Liver (tissue), 3 donors: ENCODE measurements at regions not wholly inside any gene's neighbourhood (a gene's known extent, or its start where the extent isn't known, plus 50 kb on each side); places are given as distances from the start of the nearest gene placed in this dataset.

Experiments used
- FOXA2 ChIP-seq: IDR thresholded peaks from 2 replicates; pipeline ENCODE4 v1.6.1; 2016; ENCODE audit warnings: antibody characterized with exemption
- GABPA ChIP-seq, 2 donors: IDR thresholded peaks in 1 of 2; conservative IDR thresholded peaks in 1 of 2; 2 replicates each; pipeline ENCODE4 v1.6.1; 2016; ENCODE audit warnings: antibody characterized with exemption in 2 of 2, mild to moderate bottlenecking in 1 of 2, moderate library complexity in 1 of 2
- RXRA ChIP-seq, 2 donors: IDR thresholded peaks; 2 replicates each; pipeline ENCODE4 v1.6.1; 2017 to 2018; ENCODE audit warnings: antibody characterized with exemption in 2 of 2, mild to moderate bottlenecking in 1 of 2
- SP1 ChIP-seq: IDR thresholded peaks from 2 replicates; pipeline ENCODE4 v1.6.1; 2018; ENCODE audit warnings: antibody characterized with exemption, mild to moderate bottlenecking
- TF ChIP-seq, protein P1 (sequence below): fragments of 150-350 bp; IDR thresholded peaks from 2 replicates; pipeline ENCODE4 v1.5.1; 2017; ENCODE audit warnings: improper control_type of control experiment, low read depth, low read length; ENCODE audit not compliant: missing input control
- TF ChIP-seq, protein P2 (sequence below): IDR thresholded peaks from 2 replicates; pipeline ENCODE4 v1.6.1; 2016; ENCODE audit warnings: antibody characterized with exemption, mild to moderate bottlenecking
- donor health status: healthy.
- donor health status: healthy.

DNA sequence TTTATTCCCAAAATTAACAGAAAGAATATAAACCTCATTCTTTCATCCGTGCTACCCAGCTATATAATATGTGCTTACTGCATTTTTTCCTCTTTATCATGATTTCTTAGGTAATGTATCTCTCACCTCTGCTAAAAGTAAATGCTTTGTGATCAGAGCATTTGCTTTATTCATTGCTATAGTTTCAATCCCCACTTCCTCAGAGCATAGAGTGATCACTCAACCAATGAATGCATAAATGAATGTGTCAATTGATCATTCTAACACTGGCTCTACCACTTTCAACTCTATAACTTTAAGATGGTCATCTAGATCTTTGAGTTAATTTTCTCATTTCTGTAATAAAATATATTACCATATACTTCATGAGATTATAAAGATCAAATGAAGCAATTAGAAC is 719.2 kb downstream of the CETN3 start:
- TF ChIP-seq GABPA (IDR thresholded peaks at IDR 0.05 in 1 of 2, conservative IDR thresholded peaks at IDR 0.05 in 1 of 2) (no peak), FOXA2 (no peak), RXRA (IDR thresholded peaks at IDR 0.05) (no peak), SP1 (no peak)
- TF ChIP-seq, protein P1, sequence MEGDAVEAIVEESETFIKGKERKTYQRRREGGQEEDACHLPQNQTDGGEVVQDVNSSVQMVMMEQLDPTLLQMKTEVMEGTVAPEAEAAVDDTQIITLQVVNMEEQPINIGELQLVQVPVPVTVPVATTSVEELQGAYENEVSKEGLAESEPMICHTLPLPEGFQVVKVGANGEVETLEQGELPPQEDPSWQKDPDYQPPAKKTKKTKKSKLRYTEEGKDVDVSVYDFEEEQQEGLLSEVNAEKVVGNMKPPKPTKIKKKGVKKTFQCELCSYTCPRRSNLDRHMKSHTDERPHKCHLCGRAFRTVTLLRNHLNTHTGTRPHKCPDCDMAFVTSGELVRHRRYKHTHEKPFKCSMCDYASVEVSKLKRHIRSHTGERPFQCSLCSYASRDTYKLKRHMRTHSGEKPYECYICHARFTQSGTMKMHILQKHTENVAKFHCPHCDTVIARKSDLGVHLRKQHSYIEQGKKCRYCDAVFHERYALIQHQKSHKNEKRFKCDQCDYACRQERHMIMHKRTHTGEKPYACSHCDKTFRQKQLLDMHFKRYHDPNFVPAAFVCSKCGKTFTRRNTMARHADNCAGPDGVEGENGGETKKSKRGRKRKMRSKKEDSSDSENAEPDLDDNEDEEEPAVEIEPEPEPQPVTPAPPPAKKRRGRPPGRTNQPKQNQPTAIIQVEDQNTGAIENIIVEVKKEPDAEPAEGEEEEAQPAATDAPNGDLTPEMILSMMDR, result no peak
- TF ChIP-seq, protein P2, sequence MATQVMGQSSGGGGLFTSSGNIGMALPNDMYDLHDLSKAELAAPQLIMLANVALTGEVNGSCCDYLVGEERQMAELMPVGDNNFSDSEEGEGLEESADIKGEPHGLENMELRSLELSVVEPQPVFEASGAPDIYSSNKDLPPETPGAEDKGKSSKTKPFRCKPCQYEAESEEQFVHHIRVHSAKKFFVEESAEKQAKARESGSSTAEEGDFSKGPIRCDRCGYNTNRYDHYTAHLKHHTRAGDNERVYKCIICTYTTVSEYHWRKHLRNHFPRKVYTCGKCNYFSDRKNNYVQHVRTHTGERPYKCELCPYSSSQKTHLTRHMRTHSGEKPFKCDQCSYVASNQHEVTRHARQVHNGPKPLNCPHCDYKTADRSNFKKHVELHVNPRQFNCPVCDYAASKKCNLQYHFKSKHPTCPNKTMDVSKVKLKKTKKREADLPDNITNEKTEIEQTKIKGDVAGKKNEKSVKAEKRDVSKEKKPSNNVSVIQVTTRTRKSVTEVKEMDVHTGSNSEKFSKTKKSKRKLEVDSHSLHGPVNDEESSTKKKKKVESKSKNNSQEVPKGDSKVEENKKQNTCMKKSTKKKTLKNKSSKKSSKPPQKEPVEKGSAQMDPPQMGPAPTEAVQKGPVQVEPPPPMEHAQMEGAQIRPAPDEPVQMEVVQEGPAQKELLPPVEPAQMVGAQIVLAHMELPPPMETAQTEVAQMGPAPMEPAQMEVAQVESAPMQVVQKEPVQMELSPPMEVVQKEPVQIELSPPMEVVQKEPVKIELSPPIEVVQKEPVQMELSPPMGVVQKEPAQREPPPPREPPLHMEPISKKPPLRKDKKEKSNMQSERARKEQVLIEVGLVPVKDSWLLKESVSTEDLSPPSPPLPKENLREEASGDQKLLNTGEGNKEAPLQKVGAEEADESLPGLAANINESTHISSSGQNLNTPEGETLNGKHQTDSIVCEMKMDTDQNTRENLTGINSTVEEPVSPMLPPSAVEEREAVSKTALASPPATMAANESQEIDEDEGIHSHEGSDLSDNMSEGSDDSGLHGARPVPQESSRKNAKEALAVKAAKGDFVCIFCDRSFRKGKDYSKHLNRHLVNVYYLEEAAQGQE, result no peak
